Neural cell (in vitro differentiated cells): ENCODE measurements at regions not wholly inside any gene's neighbourhood (a gene's known extent, or its start where the extent isn't known, plus 50 kb on each side); places are given as distances from the start of the nearest gene placed in this dataset.

Source experiments
- CTCF ChIP-seq: fragments of 450-650 bp; IDR thresholded peaks from 2 replicates; pipeline ENCODE4 v1.5.1; 2014; ENCODE audit warnings: antibody characterized with exemption, mild to moderate bottlenecking, moderate library complexity; ENCODE audit not compliant: poor library complexity, severe bottlenecking
- EP300 ChIP-seq: fragments of 450-650 bp; conservative IDR thresholded peaks from 2 replicates; pipeline ENCODE4 v1.6.1; 2014; ENCODE audit warnings: antibody characterized with exemption, mild to moderate bottlenecking, moderate library complexity; ENCODE audit not compliant: poor library complexity, severe bottlenecking
- EZH2 ChIP-seq: fragments of 200-600, 300-800 bp; shearing (Covaris generic), sonication (generic); IDR thresholded peaks from 2 replicates; pipeline ENCODE4 v1.6.1; 2014; ENCODE audit warnings: antibody characterized with exemption, low read length, borderline replicate concordance, mild to moderate bottlenecking; ENCODE audit not compliant: insufficient read depth, poor library complexity, severe bottlenecking
- MXI1 ChIP-seq: fragments of 450-650 bp; conservative IDR thresholded peaks from 2 replicates; pipeline ENCODE4 v1.6.1; 2014; ENCODE audit warnings: antibody characterized with exemption, mild to moderate bottlenecking; ENCODE audit not compliant: poor library complexity, severe bottlenecking
- POLR2AphosphoS5 ChIP-seq: IDR thresholded peaks from 2 replicates; pipeline ENCODE4 v1.6.1; 2012
- RAD21 ChIP-seq: fragments of 450-650 bp; conservative IDR thresholded peaks from 2 replicates; pipeline ENCODE4 v1.6.1; 2014; ENCODE audit warnings: antibody characterized with exemption, mild to moderate bottlenecking, moderate library complexity
- REST ChIP-seq: IDR thresholded peaks from 2 replicates; pipeline ENCODE4 v1.6.1; 2012; ENCODE audit warnings: borderline replicate concordance
- SMC3 ChIP-seq: fragments of 450-650 bp; conservative IDR thresholded peaks from 2 replicates; pipeline ENCODE4 v1.6.1; 2014; ENCODE audit warnings: antibody characterized with exemption, mild to moderate bottlenecking, moderate library complexity; ENCODE audit not compliant: poor library complexity
- TAF1 ChIP-seq: IDR thresholded peaks from 2 replicates; pipeline ENCODE4 v1.6.1; 2012; ENCODE audit warnings: low read depth

DNA sequence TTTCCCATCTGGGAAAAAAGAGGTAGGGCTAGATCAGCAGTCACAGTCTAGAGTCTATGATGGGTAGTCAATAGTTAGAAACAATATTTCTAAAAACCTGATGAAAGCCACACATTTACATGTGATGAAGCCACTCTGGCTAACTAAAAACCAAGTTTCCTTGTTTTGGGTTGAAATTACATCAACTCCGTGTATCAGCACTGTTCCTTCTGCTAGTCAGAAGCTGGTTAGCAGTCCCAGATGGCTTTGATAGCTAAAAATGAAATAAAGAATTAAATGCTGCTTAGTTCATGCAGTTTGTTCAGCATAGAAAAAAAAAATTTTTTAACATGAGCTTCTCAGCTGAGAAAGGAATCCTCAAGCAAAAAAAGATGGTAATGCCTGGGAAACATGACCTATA lies 136.7 kb downstream of the FAM114A2 start:
- TF ChIP-seq CTCF (no peak), EP300 (no peak), POLR2AphosphoS5 (no peak), REST (no peak), TAF1 (no peak), EZH2 (no peak), RAD21 (no peak), SMC3 (no peak), MXI1 (no peak)
